GM23338 (cell line): ENCODE measurements at regions not wholly inside any gene's neighbourhood (a gene's known extent, or its start where the extent isn't known, plus 50 kb on each side); places are given as distances from the start of the nearest gene placed in this dataset.

ENCODE experiments used
- ATAC-seq: fragments of 200-7000 bp; cut with Tn5 transposase; 3 replicates; pipeline ENCODE4 v1.9.1; 2020
- DNase-seq: peaks from one replicate; pipeline ENCODE4 v3.0.0-alpha.2; 2015; ENCODE audit warnings: low spot score
- H2AFZ ChIP-seq: fragments of 200-600 bp; sonication (generic); 2 replicates; pipeline ENCODE4 v1.8.0; 2016; ENCODE audit warnings: antibody characterized with exemption, mild to moderate bottlenecking, moderate library complexity
- H3F3A ChIP-seq: fragments of 200-600 bp; sonication (generic); replicated peaks from 2 replicates; pipeline ENCODE4 v1.8.0; 2017; ENCODE audit warnings: antibody characterized with exemption, mixed run types, low read depth
- H3K27ac ChIP-seq: fragments of 200-600 bp; sonication (generic); 2 replicates; pipeline ENCODE4 v1.6.1; 2016; ENCODE audit warnings: low read depth
- H3K27me3 ChIP-seq: fragments of 200-600 bp; sonication (generic); 2 replicates; pipeline ENCODE4 v1.8.0; 2016; ENCODE audit warnings: mild to moderate bottlenecking, mixed run types, moderate library complexity; ENCODE audit not compliant: insufficient read depth
- H3K36me3 ChIP-seq: fragments of 200-600 bp; sonication (generic); 2 replicates; pipeline ENCODE4 v1.8.0; 2016; ENCODE audit warnings: mild to moderate bottlenecking; ENCODE audit not compliant: insufficient read depth
- H3K4me1 ChIP-seq: fragments of 200-600 bp; sonication (generic); 2 replicates; pipeline ENCODE4 v1.8.0; 2016; ENCODE audit warnings: mild to moderate bottlenecking, moderate library complexity; ENCODE audit not compliant: insufficient read depth
- H3K4me2 ChIP-seq: fragments of 200-600 bp; sonication (generic); 2 replicates; pipeline ENCODE4 v1.7.1; 2017; ENCODE audit warnings: mixed run types
- H3K4me3 ChIP-seq: fragments of 200-600 bp; sonication (generic); 2 replicates; pipeline ENCODE4 v1.6.1; 2016; ENCODE audit warnings: mixed run types
- H3K79me2 ChIP-seq: fragments of 200-600 bp; sonication (generic); replicated peaks from 2 replicates; pipeline ENCODE4 v1.8.0; 2017; ENCODE audit warnings: mild to moderate bottlenecking; ENCODE audit not compliant: insufficient read depth
- H3K9me2 ChIP-seq: fragments of 200-600 bp; sonication (generic); 2 replicates; pipeline ENCODE4 v1.8.0; 2017; ENCODE audit not compliant: insufficient read depth
- H4K20me1 ChIP-seq: fragments of 200-600 bp; sonication (generic); replicated peaks from 2 replicates; pipeline ENCODE4 v1.8.0; 2017; ENCODE audit warnings: mild to moderate bottlenecking; ENCODE audit not compliant: insufficient read depth
- H3K27ac Mint-ChIP-seq: 2 replicates; pipeline ENCODE4 v1.8.0; 2020; ENCODE audit warnings: inconsistent platforms, mild to moderate bottlenecking, moderate library complexity, mixed read lengths
- H3K27me3 Mint-ChIP-seq: 3 replicates; pipeline ENCODE4 v1.8.0; 2022; ENCODE audit warnings: low read depth, mild to moderate bottlenecking, moderate library complexity, mixed read lengths, inconsistent platforms; ENCODE audit not compliant: insufficient read depth, poor library complexity
- H3K36me3 Mint-ChIP-seq: 3 replicates; pipeline ENCODE4 v1.8.0; 2021; ENCODE audit warnings: low read depth, mild to moderate bottlenecking, inconsistent platforms, moderate library complexity, mixed read lengths
- H3K4me1 Mint-ChIP-seq: 3 replicates; pipeline ENCODE4 v1.8.0; 2020; ENCODE audit warnings: mild to moderate bottlenecking, inconsistent platforms, mixed read lengths
- H3K4me3 Mint-ChIP-seq: 3 replicates; pipeline ENCODE4 v1.8.0; 2021; ENCODE audit warnings: moderate library complexity, mild to moderate bottlenecking, inconsistent platforms, mixed read lengths
- H3K9me3 Mint-ChIP-seq: 3 replicates; pipeline ENCODE4 v1.8.0; 2020; ENCODE audit warnings: moderate library complexity, mild to moderate bottlenecking, inconsistent platforms, mixed read lengths
- CREB1 ChIP-seq: fragments of 250-450 bp; sonication (Bioruptor Pico); IDR thresholded peaks from 2 replicates; pipeline ENCODE4 v1.5.0; 2020; ENCODE audit warnings: low read depth, mild to moderate bottlenecking, moderate library complexity
- EZH2 ChIP-seq: fragments of 200-600 bp; sonication (generic); IDR thresholded peaks from one replicate; pipeline ENCODE4 v1.8.0; 2017; ENCODE audit warnings: antibody characterized with exemption, mild to moderate bottlenecking, low read depth; ENCODE audit not compliant: unreplicated experiment
- EZH2phosphoT487 ChIP-seq: fragments of 200-600 bp; sonication (generic); IDR thresholded peaks from one replicate; pipeline ENCODE4 v1.8.1; 2018; ENCODE audit warnings: antibody characterized with exemption; ENCODE audit not compliant: unreplicated experiment
- JUNB ChIP-seq: IDR thresholded peaks from one replicate; pipeline ENCODE4 v1.6.1; 2016; ENCODE audit warnings: antibody characterized with exemption; ENCODE audit not compliant: unreplicated experiment
- NANOG ChIP-seq: IDR thresholded peaks from 2 replicates; pipeline ENCODE4 v1.6.1; 2016; ENCODE audit warnings: antibody characterized with exemption, borderline replicate concordance
- POLR2AphosphoS5 ChIP-seq: IDR thresholded peaks from 2 replicates; pipeline ENCODE4 v1.6.1; 2016; ENCODE audit warnings: antibody characterized with exemption, low read depth
- STAT1 ChIP-seq: IDR thresholded peaks from one replicate; pipeline ENCODE4 v1.6.1; 2016; ENCODE audit warnings: antibody characterized with exemption; ENCODE audit not compliant: unreplicated experiment
- ZNF114 ChIP-seq: fragments of 250-450 bp; sonication (Bioruptor Pico); IDR thresholded peaks from 2 replicates; pipeline ENCODE4 v1.5.0; 2020; ENCODE audit warnings: mild to moderate bottlenecking, moderate library complexity
- ZNF331 ChIP-seq: fragments of 250-450 bp; sonication (Bioruptor Pico); IDR thresholded peaks from 2 replicates; pipeline ENCODE4 v1.5.0; 2020; ENCODE audit warnings: low read depth, mild to moderate bottlenecking, moderate library complexity
- ZNF462 ChIP-seq: fragments of 250-450 bp; sonication (Bioruptor Pico); IDR thresholded peaks from 2 replicates; pipeline ENCODE4 v1.5.0; 2020; ENCODE audit warnings: mild to moderate bottlenecking, moderate library complexity
- TF ChIP-seq, protein P1 (sequence below): IDR thresholded peaks from 2 replicates; pipeline ENCODE4 v1.6.1; 2016; ENCODE audit warnings: antibody characterized with exemption

- no peaks in the 10 kb centered on the region for H3K27me3 ChIP-seq
- H3K9me2 ChIP-seq: no peaks in the 10 kb centered on the region
- no peaks in the 10 kb centered on the region for H3K36me3 Mint-ChIP-seq
- ATAC-seq: no peak
- H3K27ac Mint-ChIP-seq: no peak overlapping the region
- no peak overlapping the region for H3K4me2 ChIP-seq
- no peaks in the 10 kb centered on the region for H3K79me2 ChIP-seq
- H3K4me3 Mint-ChIP-seq: no peak overlapping the region
- no peaks in the 10 kb centered on the region for H3K9me3 Mint-ChIP-seq
- no peaks in the 10 kb centered on the region for H3K27me3 Mint-ChIP-seq
- H3K4me1 ChIP-seq: no peaks in the 10 kb centered on the region
- no peak for TF ChIP-seq ZNF331 (CRISPR knock-in tag)
- TF ChIP-seq EZH2: no peak
- no peak for TF ChIP-seq JUNB
- no peak for TF ChIP-seq STAT1
- no peak for TF ChIP-seq ZNF114 (CRISPR knock-in tag)
- TF ChIP-seq EZH2phosphoT487: no peak
- TF ChIP-seq, protein P1, sequence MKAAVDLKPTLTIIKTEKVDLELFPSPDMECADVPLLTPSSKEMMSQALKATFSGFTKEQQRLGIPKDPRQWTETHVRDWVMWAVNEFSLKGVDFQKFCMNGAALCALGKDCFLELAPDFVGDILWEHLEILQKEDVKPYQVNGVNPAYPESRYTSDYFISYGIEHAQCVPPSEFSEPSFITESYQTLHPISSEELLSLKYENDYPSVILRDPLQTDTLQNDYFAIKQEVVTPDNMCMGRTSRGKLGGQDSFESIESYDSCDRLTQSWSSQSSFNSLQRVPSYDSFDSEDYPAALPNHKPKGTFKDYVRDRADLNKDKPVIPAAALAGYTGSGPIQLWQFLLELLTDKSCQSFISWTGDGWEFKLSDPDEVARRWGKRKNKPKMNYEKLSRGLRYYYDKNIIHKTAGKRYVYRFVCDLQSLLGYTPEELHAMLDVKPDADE: no peak
- TF ChIP-seq NANOG: no peak
- H3F3A ChIP-seq: no peaks in the 10 kb centered on the region
- no peak overlapping the region for H3K27ac ChIP-seq
- no peaks in the 10 kb centered on the region for H3K36me3 ChIP-seq
- no peak overlapping the region for H2AFZ ChIP-seq
- no peaks in the 10 kb centered on the region for H4K20me1 ChIP-seq
- peaks cover 6% of the 10 kb centered on the region for H3K4me1 Mint-ChIP-seq
- H3K4me3 ChIP-seq: no peak overlapping the region
- DNase-seq: no peak
These were observed 396.5 kb downstream of the MLLT3 start for GRCh38 chr9:20225826-20226225.

DNA sequence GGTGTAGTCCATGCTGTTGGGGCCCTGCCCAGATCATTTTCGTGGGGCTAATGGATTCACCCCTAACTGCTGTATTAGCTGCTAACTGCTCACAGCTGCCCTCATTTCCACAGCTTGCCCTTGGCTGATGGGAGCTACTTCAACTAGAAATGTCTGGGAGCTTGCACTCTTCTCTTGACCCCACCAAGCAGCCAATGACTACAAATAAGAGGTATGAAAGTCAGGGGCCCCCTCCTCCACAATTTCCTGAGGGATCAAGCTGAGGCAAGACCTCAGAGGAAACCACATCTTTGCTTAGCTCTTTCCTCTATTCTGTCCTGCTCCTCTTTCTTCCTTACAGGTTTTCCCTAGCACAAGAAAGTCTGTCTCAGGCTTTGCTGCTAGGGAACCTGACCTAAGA is 397.5 kb downstream of the MLLT3 start:
- Histone ChIP-seq H3K27ac (no peak overlapping the region), H3K36me3 (no peaks in the 10 kb centered on the region), H3K4me2 (no peak overlapping the region), H3K4me3 (no peak overlapping the region), H4K20me1 (no peaks in the 10 kb centered on the region), H3K27me3 (no peaks in the 10 kb centered on the region), H2AFZ (peak overlapping the region; percentile 28; the same call in 1 of the 2 replicates), H3K79me2 (no peaks in the 10 kb centered on the region), H3K9me2 (no peaks in the 10 kb centered on the region), H3K4me1 (no peaks in the 10 kb centered on the region), H3F3A (no peaks in the 10 kb centered on the region)
- Mint-ChIP-seq H3K4me1 (peaks cover 6% of the 10 kb centered on the region), H3K4me3 (no peak overlapping the region), H3K36me3 (no peaks in the 10 kb centered on the region), H3K9me3 (no peaks in the 10 kb centered on the region), H3K27me3 (no peaks in the 10 kb centered on the region), H3K27ac (no peak overlapping the region)
- no peak for TF ChIP-seq POLR2AphosphoS5
- TF ChIP-seq NANOG: no peak
- no peak for TF ChIP-seq CREB1 (CRISPR knock-in tag)
- no peak for ATAC-seq
- no peak for DNase-seq

DNA sequence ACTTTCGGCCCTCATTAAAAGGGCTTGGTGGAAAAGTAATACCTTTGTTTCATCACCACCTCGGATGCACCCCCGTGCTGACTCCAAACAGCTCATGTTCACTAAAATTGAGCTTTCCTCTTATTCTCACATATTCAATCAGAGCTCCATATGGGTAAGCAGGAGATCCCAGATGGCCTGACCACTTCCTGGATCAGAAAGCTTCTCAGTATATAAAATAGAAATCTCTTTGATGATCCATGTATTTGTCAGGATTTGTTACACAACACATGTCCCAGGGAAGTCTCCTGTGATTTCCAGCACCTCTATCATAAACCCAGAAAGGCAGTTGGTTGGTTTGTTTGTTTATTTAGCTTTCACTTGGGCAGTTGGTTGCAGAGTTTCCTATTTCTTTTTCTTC is 402.0 kb downstream of the MLLT3 start:
- Mint-ChIP-seq H3K27ac (no peak overlapping the region), H3K27me3 (no peaks in the 10 kb centered on the region), H3K4me1 (peaks cover 6% of the 10 kb centered on the region), H3K9me3 (no peaks in the 10 kb centered on the region), H3K4me3 (no peak overlapping the region), H3K36me3 (no peaks in the 10 kb centered on the region)
- no peak overlapping the region for H2AFZ ChIP-seq
- H3K4me3 ChIP-seq: no peak overlapping the region
- H3K27ac ChIP-seq: no peak overlapping the region
- no peaks in the 10 kb centered on the region for H3K9me2 ChIP-seq
- no peaks in the 10 kb centered on the region for H3F3A ChIP-seq
- no peak for ATAC-seq
- H3K4me2 ChIP-seq: no peak overlapping the region
- no peaks in the 10 kb centered on the region for H3K27me3 ChIP-seq
- no peaks in the 10 kb centered on the region for H3K36me3 ChIP-seq
- no peaks in the 10 kb centered on the region for H3K4me1 ChIP-seq
- no peaks in the 10 kb centered on the region for H4K20me1 ChIP-seq
- no peak for DNase-seq
- H3K79me2 ChIP-seq: no peaks in the 10 kb centered on the region
- TF ChIP-seq POLR2AphosphoS5 (no peak), CREB1 (CRISPR knock-in tag) (no peak), ZNF462 (no peak), ZNF331 (CRISPR knock-in tag) (no peak), ZNF114 (CRISPR knock-in tag) (no peak)
